ENCODE measurements at regions not wholly inside any gene's neighbourhood (a gene's known extent, or its start where the extent isn't known, plus 50 kb on each side); places are given as distances from the start of the nearest gene placed in this dataset.
"Not testable (repeated sequence)": the region's sequence is repeated elsewhere in the genome, so short reads cannot be mapped to it uniquely, and the experiment has no call there.

- TF ChIP-seq CTCF (IDR thresholded peaks at IDR 0.05; ENCODE audit: control insufficient read depth, extremely low read depth, insufficient read depth), result no peak
- DNase-seq (ENCODE audit: low read depth), result no peak
- H3K4me3 ChIP-seq (ENCODE audit: low read depth, low read length), result no peak overlapping the region
These were observed 170.5 kb downstream of the IPO8 start for GRCh38 chr12:30525171-30525570.

- not testable (repeated sequence) for DNase-seq (ENCODE audit: low read depth); H3K4me3 ChIP-seq (ENCODE audit: low read depth, low read length)
These were observed 175.4 kb downstream of the IPO8 start for GRCh38 chr12:30520285-30520684.

- H3K4me3 ChIP-seq (ENCODE audit: low read depth, low read length), result no peak overlapping the region
These were observed 176.1 kb downstream of the IPO8 start for GRCh38 chr12:30519535-30519934.

GRCh38 chr12:30517320-30517719 lies 178.3 kb downstream of the IPO8 start:
- H3K4me3 ChIP-seq (ENCODE audit: low read depth, low read length), result no peak overlapping the region
- no peak for DNase-seq (ENCODE audit: low read depth)
- TF ChIP-seq CTCF (IDR thresholded peaks at IDR 0.05; ENCODE audit: control insufficient read depth, extremely low read depth, insufficient read depth), result no peak

More at GRCh38 chr12:30519535-30519934, 176.1 kb downstream of the IPO8 start:
- no peak for DNase-seq (ENCODE audit: low read depth)
- TF ChIP-seq CTCF (IDR thresholded peaks at IDR 0.05; ENCODE audit: control insufficient read depth, extremely low read depth, insufficient read depth), result no peak

- DNase-seq (ENCODE audit: low read depth), result no peak
- no peak overlapping the region for H3K4me3 ChIP-seq (ENCODE audit: low read depth, low read length)
- TF ChIP-seq CTCF (IDR thresholded peaks at IDR 0.05; ENCODE audit: control insufficient read depth, extremely low read depth, insufficient read depth), result peak; percentile 46
These were observed 180.3 kb downstream of the IPO8 start for GRCh38 chr12:30515351-30515750.

- TF ChIP-seq CTCF (IDR thresholded peaks at IDR 0.05; ENCODE audit: control insufficient read depth, extremely low read depth, insufficient read depth), result no peak
- H3K4me3 ChIP-seq (ENCODE audit: low read depth, low read length), result no peak overlapping the region
- DNase-seq (ENCODE audit: low read depth), result no peak
These were observed 181.0 kb downstream of the IPO8 start for GRCh38 chr12:30514666-30515065.

GRCh38 chr12:30508205-30508967 lies 187.3 kb downstream of the IPO8 start:
- no peak for DNase-seq (ENCODE audit: low read depth)
- H3K4me3 ChIP-seq (ENCODE audit: low read depth, low read length), result no peak overlapping the region
- no peak for TF ChIP-seq CTCF (IDR thresholded peaks at IDR 0.05; ENCODE audit: control insufficient read depth, extremely low read depth, insufficient read depth)

Measured in LNCaP clone FGC (cell line).